Pons (tissue), 1 donor: ENCODE measurements at regions not wholly inside any gene's neighbourhood (a gene's known extent, or its start where the extent isn't known, plus 50 kb on each side); places are given as distances from the start of the nearest gene placed in this dataset.

Experiments used
- DNase-seq: peaks from one replicate; pipeline ENCODE4 v3.0.0-alpha.2; 2016; ENCODE audit warnings: low spot score

DNA sequence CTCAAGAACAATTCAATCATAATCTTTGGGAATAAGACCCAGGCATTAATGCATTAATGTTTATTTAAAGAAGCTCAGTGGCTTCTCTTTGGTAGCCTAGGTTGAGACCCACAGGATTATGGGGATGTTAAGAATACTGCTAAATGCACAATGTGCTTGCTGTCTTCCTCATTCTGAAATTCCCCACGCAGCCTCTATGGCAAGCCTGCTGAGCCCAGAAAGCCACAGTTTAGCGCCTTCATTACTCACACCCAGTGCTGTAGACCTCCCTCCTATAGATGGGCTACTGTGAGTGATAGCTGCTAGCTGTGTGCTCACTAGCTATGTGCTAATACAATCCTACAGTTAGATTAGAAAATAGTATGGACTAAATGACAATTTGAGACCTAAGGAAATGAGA, 90.6 kb downstream of the TNFSF13B start:
- DNase-seq, result no peak

DNA sequence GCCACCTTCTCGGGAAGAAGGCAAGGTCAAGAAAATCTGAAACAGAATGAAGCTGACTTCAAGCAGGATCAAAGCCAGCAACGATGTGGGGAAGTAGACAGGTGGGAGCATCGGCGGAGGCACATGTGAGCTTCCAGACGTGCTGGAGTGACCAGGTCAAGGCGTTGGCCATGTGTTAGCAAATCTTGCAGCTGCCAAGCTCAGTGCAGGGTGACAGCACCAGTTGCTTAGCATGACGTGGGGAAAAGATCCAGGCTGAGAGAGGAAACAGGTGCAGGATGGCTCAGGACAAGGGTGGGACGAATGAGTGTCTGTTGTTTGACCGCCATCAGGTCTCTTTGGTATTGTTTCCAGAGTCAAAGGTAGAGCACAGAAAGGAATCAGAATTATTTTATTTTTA, 92.3 kb downstream of the TNFSF13B start:
- no peak for DNase-seq

DNA sequence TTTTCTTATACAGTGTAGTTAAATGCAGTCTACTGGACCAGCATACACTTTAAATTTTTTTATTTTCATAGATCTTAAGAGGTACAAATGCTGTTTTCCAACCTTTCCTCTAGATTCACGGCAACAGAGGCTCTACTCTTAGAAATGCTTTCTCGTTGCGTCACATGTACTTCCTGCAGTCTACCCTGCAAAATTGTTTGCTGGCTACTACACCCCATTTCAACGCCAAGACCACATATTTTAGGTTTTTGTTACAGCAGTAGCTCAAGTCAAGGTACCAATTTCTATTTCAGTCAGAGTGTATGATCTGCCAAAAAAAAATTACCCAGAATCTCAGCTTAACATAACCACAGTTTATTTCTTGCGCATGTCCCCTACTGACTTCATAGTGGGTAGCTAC, 94.1 kb downstream of the TNFSF13B start:
- no peak for DNase-seq

DNA sequence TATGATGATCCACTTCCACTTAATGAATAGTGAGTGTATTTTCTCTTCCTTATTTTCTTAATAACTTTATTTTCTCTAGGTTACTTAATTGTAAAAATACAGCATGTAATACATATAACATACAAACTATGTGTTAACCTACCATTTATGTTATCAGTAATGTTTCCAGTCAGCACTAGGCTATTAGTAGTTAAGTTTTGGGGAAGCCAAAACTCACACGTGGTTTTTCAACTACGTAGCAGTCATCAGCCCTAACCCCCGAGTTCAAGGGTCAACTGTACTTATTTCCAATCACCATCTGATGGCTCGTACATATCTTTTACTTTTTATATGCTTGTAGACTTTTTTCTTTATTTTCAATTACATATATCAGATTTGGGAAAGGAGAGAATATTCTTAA, 95.7 kb downstream of the TNFSF13B start:
- DNase-seq, result no peak

DNA sequence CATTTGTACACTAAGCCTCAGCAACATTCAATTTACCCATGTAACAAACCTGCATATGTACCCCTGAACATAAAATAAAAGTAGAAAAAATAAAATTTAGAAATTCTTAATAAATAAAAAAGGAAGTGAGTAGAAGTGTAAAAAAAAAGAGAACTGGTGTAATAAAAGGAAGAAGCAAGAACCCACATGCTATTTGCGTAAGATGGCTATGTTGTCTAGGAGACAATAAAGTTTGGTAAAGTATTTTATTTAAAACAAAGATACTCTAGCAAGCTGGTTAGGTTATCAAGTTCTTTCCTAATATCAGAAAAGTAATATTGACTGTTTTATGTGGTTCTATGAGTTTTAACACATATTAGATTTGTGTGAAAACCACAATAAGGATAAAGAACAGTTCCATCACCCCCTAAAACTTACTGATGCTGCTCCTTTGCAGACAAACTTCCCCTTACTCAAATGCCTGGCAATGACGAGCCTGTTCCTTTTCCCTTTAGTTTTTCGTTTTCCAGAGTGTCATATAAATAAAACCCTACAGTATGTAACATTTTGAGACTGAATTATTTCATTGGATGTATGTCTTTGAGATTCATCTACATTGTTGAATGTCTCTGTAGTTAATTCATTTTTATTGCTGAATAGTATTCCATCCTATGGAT, 98.9 kb downstream of the TNFSF13B start:
- peak; percentile 3 for DNase-seq

DNA sequence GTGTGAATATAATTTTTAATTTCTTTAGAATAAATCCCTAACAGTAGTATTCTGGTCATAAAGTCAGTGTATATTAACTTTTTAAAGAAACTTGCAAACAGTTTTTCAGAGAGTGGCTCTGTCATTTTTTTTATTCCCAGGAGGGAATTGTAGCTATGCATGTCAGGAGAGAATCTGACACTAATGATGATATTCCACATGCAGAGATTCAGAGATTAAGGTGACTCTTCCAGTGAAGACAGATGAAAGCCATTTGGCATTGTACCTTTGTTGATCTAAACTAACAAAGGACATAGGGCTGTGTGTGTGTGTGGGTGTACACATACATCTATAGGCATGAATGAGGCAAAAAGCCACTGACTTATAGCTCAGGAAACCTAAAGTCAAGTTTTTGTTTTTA, 99.9 kb downstream of the TNFSF13B start:
- no peak for DNase-seq

DNA sequence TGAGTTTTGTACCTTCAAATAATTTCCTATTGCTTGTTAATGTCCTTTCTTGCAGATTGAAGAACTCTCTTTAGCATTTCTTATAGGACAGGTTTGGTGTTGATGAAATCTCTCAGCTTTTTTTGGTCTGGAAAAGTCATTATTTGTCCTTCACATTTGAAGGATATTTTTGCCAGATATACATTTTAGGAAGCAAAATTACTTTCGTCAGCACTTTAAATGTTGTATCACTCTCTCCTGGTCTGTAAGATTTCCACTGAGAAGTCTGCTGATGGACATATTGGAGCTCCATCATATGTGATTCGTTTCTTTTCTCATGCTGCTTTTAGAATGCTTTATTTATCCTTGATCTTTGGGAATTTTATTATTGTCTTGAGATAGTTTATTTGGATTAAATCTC, 105.5 kb downstream of the TNFSF13B start:
- DNase-seq, result no peak

DNA sequence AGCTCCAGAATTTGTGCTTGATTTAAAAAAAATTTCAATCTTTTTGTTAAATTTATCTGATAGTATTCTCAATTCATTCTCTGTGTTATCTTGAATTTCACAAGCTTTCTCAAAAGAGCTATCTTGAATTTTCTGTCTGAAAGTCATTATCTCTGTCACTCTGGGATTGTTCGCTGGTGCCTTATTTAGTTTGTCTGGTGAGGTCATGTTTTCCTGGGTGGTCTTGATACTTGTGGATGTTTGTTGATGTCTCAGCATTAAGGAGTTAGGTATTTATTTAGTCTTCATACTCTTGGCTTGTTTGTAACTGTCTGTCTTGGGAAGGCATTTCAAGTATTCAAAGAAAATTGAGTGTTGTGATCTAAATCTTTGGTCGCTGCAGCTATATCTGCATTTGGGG, 106.3 kb downstream of the TNFSF13B start:
- no peak for DNase-seq

DNA sequence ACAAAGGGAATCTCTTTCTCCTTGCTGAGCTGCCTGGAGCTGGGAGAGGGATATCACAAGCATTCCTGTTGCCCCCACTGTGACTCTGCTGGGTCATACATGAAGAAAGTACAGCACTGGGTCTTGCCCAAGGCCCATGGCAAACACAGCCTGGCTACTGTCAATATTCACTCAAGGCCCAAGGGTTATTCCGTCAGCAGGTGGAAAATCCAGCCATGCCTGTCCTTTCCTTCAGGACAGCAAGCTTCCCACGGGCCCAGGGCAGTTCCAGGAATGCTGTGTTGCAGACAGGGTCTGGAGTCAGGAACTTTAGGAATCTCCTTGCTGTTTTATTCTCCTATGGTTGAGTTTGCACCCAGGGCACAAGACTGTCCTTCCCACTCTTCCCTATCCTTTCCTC, 106.8 kb downstream of the TNFSF13B start:
- DNase-seq, result no peak

DNA sequence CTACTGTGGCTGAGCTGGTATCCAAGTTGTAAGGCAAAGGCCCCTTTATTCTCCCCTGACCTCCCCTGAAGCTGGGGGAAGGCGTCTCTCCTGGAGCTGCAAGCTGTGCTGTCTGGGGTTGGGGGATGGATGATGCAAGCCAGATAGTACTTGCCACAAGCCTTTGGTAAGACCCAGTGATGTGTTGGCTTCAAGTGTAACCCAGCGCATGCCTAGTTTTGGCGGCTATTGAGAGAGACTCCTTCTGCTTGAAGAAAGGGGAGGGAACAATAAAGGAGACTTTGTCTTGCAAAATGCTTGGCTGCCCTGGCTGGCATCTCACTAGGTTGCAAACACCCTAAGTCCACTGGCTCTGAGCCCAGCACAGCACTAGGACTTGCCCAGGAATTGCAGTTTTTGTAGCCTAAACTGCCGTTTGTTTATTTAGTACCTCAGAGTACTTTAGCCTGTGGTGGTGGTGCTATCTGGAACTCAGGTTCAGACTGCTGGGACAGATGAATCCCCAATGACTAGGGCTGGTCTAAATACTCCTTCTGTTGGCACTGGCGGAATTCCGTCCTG, 108.2 kb downstream of the TNFSF13B start:
- peak; percentile 4 for DNase-seq

DNA sequence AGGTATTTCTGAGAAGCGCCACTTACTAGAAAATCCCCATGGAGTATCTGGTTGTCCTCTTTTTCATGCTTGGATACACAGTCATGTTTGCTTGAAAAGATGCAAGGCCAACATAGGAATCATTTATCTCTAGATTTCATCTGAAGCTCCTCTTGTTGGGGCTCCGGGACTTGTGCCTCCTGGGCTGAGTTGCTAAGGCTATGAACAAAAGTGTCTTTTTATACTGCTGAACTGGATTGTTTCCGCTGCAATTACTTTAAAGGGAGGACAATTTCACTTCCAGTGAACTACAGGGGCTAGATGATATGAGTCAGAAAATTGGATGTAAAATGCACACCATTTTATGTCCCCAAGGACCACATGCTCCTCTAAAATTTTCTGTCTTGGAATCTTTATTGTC, 114.1 kb downstream of the TNFSF13B start:
- peak; percentile 5 for DNase-seq

DNA sequence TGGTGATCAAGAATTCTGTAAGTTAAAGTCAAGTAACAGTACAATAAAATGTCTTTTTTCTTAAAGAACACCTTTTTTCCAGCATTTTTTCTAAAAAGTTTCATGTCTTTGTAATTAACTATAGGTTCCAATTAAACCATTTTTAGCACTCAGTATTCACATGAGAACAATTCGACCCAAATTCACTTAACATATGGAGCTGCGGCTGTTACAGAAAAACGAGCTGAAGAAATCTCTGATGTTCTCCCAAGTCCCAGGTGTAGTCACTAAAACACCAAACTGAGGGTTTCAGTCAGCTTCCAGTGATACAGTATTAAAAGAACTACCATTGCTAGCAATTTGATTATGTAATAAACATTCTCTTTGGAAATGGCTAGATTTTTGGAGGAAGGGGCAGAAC, 117.6 kb downstream of the TNFSF13B start:
- DNase-seq, result no peak

DNA sequence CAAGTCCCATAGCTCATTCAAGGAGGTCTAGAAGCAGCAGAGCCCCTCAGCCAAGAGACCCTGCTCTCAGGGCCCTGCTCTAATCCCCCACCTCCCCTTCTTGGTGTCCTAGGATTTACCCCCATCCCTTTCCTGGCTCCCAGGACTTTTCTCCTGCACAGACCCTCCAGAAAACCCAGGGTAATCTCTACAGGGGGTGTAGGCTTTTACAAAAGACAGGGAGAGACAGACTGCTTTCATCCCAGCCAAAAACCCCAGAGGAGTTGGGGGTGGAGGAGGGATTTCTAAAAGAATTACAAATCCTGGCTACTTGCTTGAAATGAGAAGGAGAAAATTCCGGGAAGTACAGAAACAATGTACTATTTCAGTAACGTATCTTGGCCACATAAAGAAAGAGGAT, 133.3 kb downstream of the TNFSF13B start:
- no peak for DNase-seq

DNA sequence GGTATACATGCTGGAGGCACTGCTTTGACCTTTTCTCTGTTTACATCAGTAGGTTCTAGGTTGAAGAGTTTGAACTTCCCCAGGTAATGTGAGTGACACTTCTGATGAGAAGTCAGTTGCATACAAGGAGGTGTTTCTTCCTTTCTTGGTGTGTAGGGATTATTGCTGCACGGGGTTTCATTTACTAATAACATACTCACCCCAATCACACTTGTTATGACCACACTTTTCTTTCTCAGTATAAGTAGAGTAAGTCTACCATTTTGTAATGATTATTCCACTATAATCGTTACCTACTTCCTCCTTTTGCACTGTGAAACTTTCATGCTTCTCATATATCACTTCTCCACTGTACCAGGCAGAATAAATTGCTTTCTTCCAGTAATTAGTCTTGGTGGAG, 138.0 kb downstream of the TNFSF13B start:
- DNase-seq, result no peak

DNA sequence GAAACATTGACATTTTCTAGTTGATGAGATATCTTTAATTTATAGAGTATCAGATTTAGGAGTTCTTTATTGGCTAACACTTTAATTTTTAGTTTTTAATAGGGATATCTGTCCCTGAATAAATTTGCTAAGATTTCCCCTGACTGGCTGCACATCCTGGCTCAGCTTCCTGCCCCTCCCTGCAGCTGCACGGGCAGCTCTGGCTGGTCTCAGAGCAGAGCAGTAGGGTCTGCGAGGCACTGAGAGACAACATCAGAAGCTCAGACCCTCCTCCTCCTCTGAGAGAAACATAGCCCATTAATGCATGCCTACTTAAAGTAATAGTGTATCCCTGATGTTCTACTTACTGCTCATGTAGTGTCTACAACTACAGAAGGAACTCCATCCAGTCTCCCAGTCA, 139.2 kb downstream of the TNFSF13B start:
- DNase-seq, result no peak

DNA sequence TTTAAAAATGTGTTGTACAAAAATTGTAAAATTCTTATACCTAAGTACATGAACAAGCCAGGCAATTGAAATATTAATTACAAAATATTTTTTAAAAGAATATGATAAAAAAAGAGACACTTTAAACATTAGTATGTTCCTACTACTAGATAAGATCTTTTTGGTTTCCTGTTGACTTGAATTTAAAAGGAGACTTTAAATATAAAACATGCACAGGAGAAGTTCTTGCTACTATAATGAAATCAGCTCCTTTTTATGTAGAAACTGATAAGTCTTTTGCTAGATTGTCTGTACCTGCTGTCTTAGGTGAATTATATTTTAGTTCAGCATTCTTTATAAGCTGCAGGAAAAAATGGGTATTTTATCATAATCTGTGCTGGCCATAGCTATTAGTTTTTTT, 140.2 kb downstream of the TNFSF13B start:
- DNase-seq, result no peak

DNA sequence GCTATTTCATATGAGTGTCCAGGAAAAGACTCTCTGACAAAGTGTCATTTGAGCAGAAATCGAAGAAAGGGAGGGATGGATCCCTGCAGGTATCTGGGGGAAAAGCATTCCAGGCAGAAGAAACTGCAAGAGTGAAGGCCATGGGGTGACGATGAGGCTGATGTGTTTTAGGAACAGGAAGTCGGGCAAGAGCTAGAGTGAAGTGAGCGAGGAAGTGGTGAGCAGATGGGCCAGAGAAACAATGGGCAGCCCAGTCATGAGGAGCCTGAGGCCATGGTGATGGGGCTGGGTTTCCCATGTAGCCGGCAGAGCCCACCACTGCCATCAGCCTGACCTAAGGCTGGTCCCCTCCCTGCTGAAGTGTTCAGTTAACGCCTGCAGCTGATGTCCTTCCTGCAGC, 150.2 kb downstream of the TNFSF13B start:
- no peak for DNase-seq

DNA sequence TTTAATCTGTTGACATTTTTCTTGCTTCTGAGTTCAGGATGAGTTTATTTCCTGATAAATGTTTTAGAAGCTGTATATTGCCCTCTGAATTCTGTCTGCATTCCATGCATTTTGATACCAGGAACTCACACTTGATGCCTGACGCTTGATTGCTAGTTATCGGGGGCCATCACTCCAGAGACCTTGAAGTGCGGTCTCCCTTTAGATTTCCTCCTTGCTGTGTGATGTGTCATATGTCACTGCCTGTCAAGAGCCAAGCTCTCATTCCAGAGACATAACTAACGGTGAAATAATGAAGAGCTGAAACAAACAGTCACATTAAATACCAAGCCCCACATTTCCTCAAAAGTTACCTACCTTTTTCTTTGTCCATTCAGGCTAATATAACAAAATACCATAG, 155.5 kb downstream of the TNFSF13B start:
- DNase-seq, result no peak

DNA sequence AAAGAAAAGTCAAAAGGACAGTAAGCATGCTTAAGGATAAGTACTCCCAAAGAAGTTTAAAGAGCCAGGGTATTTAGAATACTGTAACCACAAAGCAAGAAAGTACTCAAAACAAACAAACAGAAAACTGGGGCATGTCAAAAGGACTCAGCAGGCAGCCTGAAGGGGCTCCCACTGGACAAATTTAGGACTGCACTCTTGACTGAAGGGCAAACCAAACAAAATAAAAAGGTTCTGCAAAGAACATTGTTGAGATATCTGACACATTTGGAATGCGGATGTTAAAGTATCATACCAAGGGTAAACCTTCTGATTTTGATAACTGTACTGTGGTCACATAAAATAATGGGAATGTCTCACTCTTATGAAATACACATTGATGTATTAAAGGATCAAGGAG, 157.4 kb downstream of the TNFSF13B start:
- no peak for DNase-seq

DNA sequence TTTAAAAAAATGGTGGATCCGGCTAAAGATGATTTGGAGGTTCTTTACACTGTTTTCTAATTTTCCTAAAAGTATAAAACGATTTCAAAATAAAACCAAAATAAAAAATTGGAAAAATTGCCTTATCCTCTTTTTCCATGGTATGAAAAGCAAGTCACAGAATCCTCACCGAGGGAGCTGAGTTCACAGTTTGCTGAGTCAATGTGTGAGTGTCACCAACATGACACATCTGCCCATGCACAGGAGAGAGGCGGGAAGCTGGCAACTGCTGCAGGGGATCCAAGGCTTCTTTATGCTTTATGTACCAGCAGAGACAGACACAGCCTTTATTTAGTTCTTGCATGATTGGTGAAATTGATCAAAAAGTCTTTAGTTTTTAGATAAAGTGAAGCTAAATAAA, 157.8 kb downstream of the TNFSF13B start:
- no peak for DNase-seq

DNA sequence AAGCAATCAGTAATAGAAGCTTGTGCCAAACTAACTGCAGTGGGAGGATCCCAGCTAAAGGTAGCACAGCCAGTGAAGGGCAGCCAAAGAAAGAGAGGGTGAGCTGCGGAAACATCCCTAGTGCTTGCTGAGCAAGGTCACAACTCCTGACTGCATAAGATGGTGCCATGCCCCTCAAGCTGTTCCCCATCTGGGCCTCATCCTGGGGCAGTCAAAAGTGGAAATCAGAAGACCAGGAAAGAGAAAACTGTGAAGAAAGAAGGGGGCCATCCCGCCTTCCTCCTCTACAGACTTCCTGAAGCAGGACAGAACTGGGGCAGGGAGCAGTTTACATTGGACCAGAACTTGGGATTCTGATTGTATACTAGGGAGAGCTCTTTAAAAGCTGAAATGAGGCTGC, 159.2 kb downstream of the TNFSF13B start:
- DNase-seq, result no peak

DNA sequence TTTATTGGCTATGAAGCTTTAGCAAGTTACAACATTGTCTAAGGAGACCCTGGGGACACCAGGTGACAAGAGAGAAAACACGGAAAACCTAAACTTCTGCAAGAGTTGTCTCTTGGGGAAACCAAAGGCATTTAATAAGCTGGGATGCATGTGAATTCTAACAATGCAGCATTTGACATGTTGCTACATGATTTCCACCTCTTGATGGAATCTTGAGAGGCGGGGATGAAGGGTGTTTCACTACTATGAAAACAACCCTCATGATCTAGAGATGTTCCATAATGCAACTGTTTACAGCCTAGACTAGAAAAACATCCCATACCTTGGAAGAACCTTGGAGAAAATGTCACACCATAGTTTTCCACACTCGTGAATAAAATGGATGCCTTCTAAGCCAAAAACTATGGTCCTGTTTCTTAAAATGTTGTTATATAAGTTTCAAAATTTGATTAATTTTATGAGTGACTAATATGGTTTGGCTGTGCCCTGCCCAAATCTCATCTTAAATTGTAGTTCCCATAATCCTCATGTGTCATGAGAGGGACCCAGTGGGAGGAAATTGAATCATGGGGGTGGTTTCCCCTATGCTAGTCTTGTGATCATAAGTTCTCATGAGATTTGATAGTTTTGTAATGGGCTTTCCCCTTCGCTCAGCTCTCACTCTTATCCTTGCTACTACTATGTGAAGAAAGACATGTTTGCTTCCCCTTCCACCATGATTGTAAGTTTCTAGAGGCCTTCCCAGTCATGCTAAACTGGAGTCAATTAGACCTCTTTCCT, 164.6 kb downstream of the TNFSF13B start:
- DNase-seq, result no peak

DNA sequence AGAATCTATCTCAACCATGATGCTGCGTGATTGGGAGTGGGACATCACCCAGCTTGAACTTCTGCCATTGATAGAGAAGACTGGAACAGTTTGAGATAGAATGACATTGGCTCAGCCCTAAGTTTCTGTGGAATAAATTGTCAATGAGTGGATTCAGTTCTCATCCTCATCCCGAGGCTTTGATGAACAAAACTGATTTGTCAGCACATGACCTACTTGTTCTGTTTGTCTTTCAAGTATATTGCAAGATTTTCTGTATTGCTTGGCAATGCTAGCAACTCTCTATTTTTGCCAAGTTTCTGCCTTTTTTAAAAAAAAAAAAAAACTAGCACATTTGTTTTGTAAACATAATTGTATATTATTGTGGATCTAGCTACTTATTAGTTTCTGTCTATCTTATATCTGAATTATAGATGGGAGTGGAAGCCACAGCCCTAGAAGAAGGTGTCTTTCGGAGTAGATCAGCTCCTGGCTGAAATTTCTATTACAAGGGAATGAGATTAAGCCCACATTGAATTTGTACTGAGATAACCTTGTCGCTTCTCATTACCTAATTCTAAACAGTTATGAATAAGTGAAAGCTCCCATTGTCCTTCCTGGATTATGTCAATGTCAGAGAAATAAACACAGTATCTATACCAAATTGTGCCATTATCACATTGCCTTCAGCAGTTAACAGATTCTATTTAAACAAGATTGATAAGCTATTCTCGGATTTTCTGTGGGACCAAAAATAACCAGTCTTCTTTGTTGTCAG, 166.1 kb downstream of the TNFSF13B start:
- DNase-seq, result peak; percentile 9
